ENCODE measurements at regions not wholly inside any gene's neighbourhood (a gene's known extent, or its start where the extent isn't known, plus 50 kb on each side); places are given as distances from the start of the nearest gene placed in this dataset.

DNA sequence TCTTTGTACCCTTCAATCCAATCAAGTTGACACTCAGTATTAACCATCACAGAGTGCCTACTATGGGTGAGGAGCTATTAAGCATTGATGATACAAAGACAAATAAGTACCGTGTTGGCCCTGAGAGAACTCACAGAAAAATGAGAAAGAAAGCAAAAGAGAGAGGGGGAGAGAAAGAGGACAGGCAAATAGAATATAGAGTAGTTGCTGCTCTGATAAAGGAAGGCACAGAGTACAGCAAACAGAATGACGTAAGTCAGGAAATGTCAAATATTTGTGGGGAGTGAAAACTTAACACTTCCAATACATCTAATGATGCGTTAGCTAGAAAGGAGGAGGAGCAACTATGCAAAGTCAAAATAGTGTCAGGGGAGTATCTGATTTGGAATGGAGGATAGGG, 320.6 kb upstream of the KCNH8 start:
- Histone ChIP-seq H3K27me3 (ENCODE audit: insufficient read depth, low read depth, severe bottlenecking) (no peaks in the 10 kb centered on the region), H3K27ac (no peak overlapping the region), H3K4me3 (ENCODE audit: low read depth, low read length) (no peak overlapping the region), H3K36me3 (no peaks in the 10 kb centered on the region), H3K9me3 (ENCODE audit: severe bottlenecking) (no peaks in the 10 kb centered on the region)
- no peak for DNase-seq
- TF ChIP-seq, protein P1, sequence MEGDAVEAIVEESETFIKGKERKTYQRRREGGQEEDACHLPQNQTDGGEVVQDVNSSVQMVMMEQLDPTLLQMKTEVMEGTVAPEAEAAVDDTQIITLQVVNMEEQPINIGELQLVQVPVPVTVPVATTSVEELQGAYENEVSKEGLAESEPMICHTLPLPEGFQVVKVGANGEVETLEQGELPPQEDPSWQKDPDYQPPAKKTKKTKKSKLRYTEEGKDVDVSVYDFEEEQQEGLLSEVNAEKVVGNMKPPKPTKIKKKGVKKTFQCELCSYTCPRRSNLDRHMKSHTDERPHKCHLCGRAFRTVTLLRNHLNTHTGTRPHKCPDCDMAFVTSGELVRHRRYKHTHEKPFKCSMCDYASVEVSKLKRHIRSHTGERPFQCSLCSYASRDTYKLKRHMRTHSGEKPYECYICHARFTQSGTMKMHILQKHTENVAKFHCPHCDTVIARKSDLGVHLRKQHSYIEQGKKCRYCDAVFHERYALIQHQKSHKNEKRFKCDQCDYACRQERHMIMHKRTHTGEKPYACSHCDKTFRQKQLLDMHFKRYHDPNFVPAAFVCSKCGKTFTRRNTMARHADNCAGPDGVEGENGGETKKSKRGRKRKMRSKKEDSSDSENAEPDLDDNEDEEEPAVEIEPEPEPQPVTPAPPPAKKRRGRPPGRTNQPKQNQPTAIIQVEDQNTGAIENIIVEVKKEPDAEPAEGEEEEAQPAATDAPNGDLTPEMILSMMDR (IDR thresholded peaks at IDR 0.05; ENCODE audit: low read depth, low read length), result no peak

DNA sequence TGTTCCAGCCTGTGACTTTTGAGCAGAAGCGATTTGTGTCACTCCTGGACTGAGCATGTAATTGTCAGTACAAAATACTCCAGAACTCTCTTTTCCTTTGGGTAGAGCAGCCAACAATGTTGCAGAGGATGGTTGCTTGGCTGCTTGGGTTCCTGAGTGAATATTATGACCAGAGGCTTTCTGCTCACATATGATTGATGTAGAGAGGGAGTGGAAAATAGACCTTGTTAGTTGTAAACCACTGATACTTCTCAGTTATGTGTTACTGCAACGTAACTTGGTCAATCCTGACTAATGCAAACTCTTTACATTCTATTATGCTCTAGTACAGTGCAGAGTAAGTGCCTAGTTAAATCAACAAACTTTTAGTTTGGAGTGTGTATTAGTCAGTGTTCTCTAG, 322.6 kb upstream of the KCNH8 start:
- Histone ChIP-seq H3K4me3 (ENCODE audit: low read depth, low read length) (no peak overlapping the region), H3K27ac (no peak overlapping the region), H3K9me3 (ENCODE audit: severe bottlenecking) (no peaks in the 10 kb centered on the region), H3K36me3 (no peaks in the 10 kb centered on the region), H3K27me3 (ENCODE audit: insufficient read depth, low read depth, severe bottlenecking) (no peaks in the 10 kb centered on the region)
- TF ChIP-seq, protein P1 (IDR thresholded peaks at IDR 0.05; ENCODE audit: low read depth, low read length), result no peak
- no peak for DNase-seq

DNA sequence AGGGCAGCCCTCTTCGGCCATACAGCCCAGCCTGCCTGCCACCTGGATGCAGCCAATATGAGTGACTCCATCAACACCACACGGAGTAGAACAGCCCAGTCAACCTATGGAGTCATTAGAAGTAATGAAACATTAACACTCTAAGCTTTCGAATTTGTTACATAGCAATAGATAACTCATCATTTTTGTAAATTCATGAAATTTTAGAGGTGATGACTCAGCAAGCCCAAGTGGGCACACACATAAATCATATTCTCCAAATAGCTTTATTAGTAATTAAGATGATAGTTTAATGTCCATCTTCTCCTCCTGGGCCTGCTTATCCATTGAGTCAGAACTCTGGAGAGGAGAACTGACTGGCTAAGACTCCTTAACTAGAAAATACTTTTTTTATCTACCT, 335.0 kb upstream of the KCNH8 start:
- H3K9me3 ChIP-seq (ENCODE audit: severe bottlenecking), result no peaks in the 10 kb centered on the region
- no peaks in the 10 kb centered on the region for H3K36me3 ChIP-seq
- H3K27ac ChIP-seq, result no peak overlapping the region
- TF ChIP-seq, protein P1 (IDR thresholded peaks at IDR 0.05; ENCODE audit: low read depth, low read length), result no peak
- H3K27me3 ChIP-seq (ENCODE audit: insufficient read depth, low read depth, severe bottlenecking), result no peaks in the 10 kb centered on the region
- DNase-seq, result no peak
- no peak overlapping the region for H3K4me3 ChIP-seq (ENCODE audit: low read depth, low read length)

DNA sequence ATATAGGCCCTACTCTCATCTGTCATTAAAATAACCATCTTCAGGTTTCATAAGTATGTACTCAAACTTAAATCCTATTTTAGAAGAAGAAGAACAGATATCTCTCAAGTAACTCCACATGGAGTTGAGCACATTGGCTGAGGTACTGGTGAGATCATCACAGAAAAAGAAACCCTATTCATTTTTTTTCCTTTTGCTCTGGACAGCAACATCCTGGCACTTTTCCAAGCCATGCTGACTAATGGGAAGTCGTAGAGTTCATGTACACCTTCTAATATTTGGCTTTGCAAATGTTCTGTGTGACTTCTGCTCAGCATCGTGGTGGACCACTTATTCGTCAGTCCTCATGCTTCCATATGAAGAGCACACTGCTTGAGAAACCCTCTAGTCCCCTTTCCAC, 336.0 kb upstream of the KCNH8 start:
- no peaks in the 10 kb centered on the region for H3K36me3 ChIP-seq
- no peak overlapping the region for H3K27ac ChIP-seq
- no peaks in the 10 kb centered on the region for H3K27me3 ChIP-seq (ENCODE audit: insufficient read depth, low read depth, severe bottlenecking)
- H3K9me3 ChIP-seq (ENCODE audit: severe bottlenecking), result no peaks in the 10 kb centered on the region
- no peak overlapping the region for H3K4me3 ChIP-seq (ENCODE audit: low read depth, low read length)
- DNase-seq, result no peak
- TF ChIP-seq, protein P1 (IDR thresholded peaks at IDR 0.05; ENCODE audit: low read depth, low read length), result no peak

DNA sequence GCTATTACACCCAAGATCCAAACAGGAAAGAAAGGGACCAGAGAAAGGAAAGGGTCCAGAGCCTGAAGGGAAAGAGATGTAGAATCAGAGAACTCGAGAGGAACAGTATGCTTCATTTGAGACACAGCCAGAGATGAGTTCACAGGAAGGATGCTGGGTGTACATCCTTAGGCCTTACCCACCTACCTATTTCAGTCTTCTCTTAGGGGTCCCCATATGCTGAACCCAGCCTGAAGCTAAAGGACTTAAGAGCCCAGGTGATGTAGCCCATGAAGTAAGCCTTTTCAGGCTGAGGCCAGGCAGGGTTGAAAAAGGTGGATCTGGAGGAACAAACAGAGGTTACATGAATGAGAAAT, 338.0 kb upstream of the KCNH8 start:
- Histone ChIP-seq H3K36me3 (no peaks in the 10 kb centered on the region), H3K4me3 (ENCODE audit: low read depth, low read length) (no peak overlapping the region), H3K9me3 (ENCODE audit: severe bottlenecking) (no peaks in the 10 kb centered on the region), H3K27ac (no peak overlapping the region), H3K27me3 (ENCODE audit: insufficient read depth, low read depth, severe bottlenecking) (no peaks in the 10 kb centered on the region)
- TF ChIP-seq, protein P1 (IDR thresholded peaks at IDR 0.05; ENCODE audit: low read depth, low read length), result no peak
- DNase-seq, result no peak

DNA sequence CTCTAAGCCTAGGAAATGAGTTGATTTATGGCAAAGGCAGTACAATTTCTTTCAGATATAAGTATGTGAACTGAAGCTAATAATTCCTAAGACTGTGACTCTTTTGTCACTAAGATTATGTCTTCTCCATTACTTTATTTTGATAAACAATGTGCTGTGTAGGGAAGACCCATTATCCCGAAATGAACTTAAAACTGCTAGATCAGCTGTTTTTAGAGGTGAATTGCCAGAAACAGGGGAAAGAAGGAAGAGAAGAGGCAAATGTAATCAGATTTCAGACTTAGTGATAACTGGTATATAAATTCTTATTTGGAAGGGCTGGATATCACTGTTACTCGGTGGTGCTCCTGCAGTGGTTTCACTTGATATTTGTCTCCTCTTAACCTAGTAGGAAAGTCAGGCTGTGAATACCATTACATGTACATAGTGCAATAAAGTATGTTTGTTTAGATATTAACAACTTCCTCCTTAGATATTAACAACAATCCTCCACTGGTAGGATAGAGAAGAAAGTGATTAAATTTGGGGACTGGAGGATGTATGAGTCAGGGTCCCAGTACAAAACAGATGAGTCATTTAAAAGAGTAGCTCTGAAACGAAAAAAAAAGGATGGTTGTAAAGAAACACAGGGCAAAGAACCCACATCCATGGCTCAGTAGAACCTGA, 338.5 kb upstream of the KCNH8 start:
- no peak for DNase-seq
- Histone ChIP-seq H3K36me3 (no peaks in the 10 kb centered on the region), H3K27ac (no peak overlapping the region), H3K9me3 (ENCODE audit: severe bottlenecking) (no peaks in the 10 kb centered on the region), H3K4me3 (ENCODE audit: low read depth, low read length) (no peak overlapping the region), H3K27me3 (ENCODE audit: insufficient read depth, low read depth, severe bottlenecking) (no peaks in the 10 kb centered on the region)
- TF ChIP-seq, protein P1 (IDR thresholded peaks at IDR 0.05; ENCODE audit: low read depth, low read length), result no peak

All from WERI-Rb-1 (cell line).